ENCODE measurements at regions not wholly inside any gene's neighbourhood (a gene's known extent, or its start where the extent isn't known, plus 50 kb on each side); places are given as distances from the start of the nearest gene placed in this dataset.

DNA sequence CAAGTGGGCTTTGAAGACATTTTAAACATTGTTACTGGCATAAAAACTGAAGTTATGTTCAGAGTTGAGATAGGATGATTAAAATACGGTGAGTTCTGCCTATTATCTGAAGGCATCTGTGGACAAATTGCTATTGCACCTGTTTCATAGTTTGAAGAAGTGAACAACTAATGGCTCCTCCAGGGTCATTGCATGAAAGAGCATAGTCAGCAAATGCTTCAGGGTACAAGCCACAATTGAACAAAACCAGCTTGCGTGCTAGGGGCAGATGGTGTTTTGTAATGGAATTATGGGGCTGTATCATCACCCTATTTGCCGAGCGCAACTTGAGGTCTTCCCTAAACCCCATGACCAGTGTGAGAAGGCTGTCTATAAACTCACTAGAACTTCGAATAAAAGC lies 369.1 kb downstream of the MTRR start:
- no peak for TF ChIP-seq POLR2A (IDR thresholded peaks at IDR 0.05)
- no peak for TF ChIP-seq CTCF (IDR thresholded peaks at IDR 0.05 in 8 of 11, conservative IDR thresholded peaks at IDR 0.05 in 3 of 11)
